Stomach smooth muscle (tissue), 2 donors: ENCODE measurements at regions not wholly inside any gene's neighbourhood (a gene's known extent, or its start where the extent isn't known, plus 50 kb on each side); places are given as distances from the start of the nearest gene placed in this dataset.

Experiments
- H3K27ac ChIP-seq: one replicate; pipeline ENCODE4 v1.7.0; 2013; ENCODE audit warnings: mild to moderate bottlenecking, low read length, inconsistent platforms
- H3K27me3 ChIP-seq, 2 donors: one replicate each; pipeline ENCODE4 v1.7.0; 2013; ENCODE audit warnings: low read length in 2 of 2; ENCODE audit not compliant: insufficient read depth in 2 of 2, control insufficient read depth in 1 of 2
- H3K36me3 ChIP-seq, 2 donors: one replicate each; pipeline ENCODE4 v1.7.0; 2013; ENCODE audit warnings: low read length in 2 of 2; ENCODE audit not compliant: control insufficient read depth in 2 of 2, insufficient read depth in 2 of 2
- H3K4me1 ChIP-seq: one replicate; pipeline ENCODE4 v1.7.0; 2013; ENCODE audit warnings: low read length; ENCODE audit not compliant: control insufficient read depth, insufficient read depth
- H3K4me3 ChIP-seq, 2 donors: one replicate each; pipeline ENCODE4 v1.7.0; 2013; ENCODE audit warnings: low read length in 2 of 2
- H3K9ac ChIP-seq, 2 donors: one replicate each; pipeline ENCODE4 v1.7.0; 2013; ENCODE audit warnings: low read length in 2 of 2, mild to moderate bottlenecking in 1 of 2
- H3K9me3 ChIP-seq, 2 donors: one replicate each; pipeline ENCODE4 v1.7.0; 2013; ENCODE audit warnings: low read length in 2 of 2; ENCODE audit not compliant: control insufficient read depth in 2 of 2
- donor health status: healthy.
- donor health status: Pancreatic carcinoma.

DNA sequence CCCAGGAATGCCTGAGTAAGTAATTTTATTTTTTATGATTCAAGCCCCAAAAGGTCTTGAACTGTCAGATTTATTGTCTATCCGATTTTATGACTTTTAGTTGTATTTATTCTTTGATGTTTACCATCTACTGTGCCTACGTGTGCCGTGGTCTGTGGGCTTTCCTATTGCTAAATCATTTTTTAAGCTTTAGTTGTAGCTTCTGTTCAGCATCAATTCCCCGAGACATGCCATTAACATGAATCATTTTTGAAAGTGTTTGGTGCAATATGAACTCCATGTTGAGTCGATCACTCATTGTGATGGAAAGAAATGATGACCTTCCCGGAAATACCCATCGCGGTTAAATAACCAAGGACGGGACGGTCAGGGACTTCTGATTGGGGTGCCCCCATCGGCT lies 268.7 kb upstream of the THRB start:
- Histone ChIP-seq H3K36me3 (no peaks in the 10 kb centered on the region), H3K9me3 (no peaks in the 10 kb centered on the region), H3K27me3 (no peaks in the 10 kb centered on the region), H3K4me1 (no peaks in the 10 kb centered on the region), H3K9ac (no peak overlapping the region), H3K27ac (no peak overlapping the region), H3K4me3 (no peak overlapping the region)

- Histone ChIP-seq H3K36me3 (no peaks in the 10 kb centered on the region), H3K4me1 (no peaks in the 10 kb centered on the region), H3K27me3 (no peaks in the 10 kb centered on the region), H3K27ac (no peak overlapping the region), H3K9ac (no peak overlapping the region), H3K9me3 (no peaks in the 10 kb centered on the region), H3K4me3 (no peak overlapping the region)
These were observed 269.7 kb upstream of the THRB start for GRCh38 chr3:24764236-24764915.

DNA sequence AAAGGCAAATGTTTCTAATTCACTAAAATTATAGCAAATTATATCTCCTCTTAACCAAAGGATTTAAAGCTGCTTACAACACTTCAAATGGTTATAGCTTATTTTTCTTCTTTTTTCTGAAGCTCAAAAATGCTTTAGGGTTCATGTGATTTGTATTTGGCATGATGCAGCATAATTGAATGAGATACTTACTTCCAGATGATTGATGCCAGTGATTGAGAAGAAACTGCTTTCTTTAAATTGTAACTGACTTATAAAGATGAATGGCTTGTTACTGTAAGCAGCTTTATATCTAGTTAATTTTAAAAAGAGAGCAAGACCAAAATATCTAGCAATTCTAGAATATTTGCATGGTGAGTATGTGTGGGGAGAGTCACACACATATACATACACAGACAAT lies 270.7 kb upstream of the THRB start:
- Histone ChIP-seq H3K4me1 (no peaks in the 10 kb centered on the region), H3K9me3 (no peaks in the 10 kb centered on the region), H3K4me3 (no peak overlapping the region), H3K9ac (no peak overlapping the region), H3K27ac (no peak overlapping the region), H3K27me3 (no peaks in the 10 kb centered on the region), H3K36me3 (no peaks in the 10 kb centered on the region)

DNA sequence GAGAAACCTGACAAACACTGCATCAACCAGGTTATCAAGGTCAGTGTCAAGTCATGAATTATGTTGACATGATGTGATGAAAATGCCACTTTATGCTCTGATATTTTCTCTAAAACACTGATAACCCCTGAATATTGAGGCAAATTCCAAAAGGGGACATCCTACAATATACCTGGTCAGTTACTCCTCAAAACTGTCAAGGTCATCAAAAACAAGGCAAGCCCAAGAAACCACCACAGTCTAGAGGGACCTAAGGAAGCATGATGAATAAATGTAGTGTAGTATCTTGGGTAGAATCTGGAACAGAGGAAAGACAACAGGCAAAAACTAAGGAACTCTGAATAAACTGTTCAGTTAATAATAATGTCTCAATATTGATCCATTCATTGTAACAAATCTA lies 275.3 kb upstream of the THRB start:
- Histone ChIP-seq H3K4me1 (no peaks in the 10 kb centered on the region), H3K27ac (no peak overlapping the region), H3K36me3 (no peaks in the 10 kb centered on the region), H3K27me3 (no peaks in the 10 kb centered on the region), H3K9ac (no peak overlapping the region), H3K4me3 (no peak overlapping the region), H3K9me3 (no peaks in the 10 kb centered on the region)

DNA sequence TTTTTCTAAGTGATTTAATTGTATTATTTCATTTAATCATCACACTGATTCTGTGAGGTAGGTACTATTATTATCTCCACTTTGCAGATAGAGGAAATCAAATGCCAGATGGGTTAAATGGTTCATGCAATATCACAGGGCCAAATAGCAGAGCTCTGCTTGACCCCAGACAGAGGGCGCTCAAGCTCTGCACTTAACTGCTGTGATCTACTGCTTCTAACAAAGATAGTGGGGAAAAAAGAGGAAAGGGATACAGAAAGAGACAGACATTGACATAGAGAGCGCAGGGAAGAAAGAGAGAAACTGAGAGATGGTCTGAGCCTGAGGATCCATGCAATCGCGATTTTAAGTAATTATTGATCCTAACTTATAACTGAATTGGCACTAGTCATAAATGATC lies 279.1 kb upstream of the THRB start:
- no peak overlapping the region for H3K4me3 ChIP-seq
- H3K27ac ChIP-seq = no peak overlapping the region
- no peaks in the 10 kb centered on the region for H3K27me3 ChIP-seq
- no peaks in the 10 kb centered on the region for H3K36me3 ChIP-seq
- no peak overlapping the region for H3K9ac ChIP-seq
- no peaks in the 10 kb centered on the region for H3K9me3 ChIP-seq
- no peaks in the 10 kb centered on the region for H3K4me1 ChIP-seq

DNA sequence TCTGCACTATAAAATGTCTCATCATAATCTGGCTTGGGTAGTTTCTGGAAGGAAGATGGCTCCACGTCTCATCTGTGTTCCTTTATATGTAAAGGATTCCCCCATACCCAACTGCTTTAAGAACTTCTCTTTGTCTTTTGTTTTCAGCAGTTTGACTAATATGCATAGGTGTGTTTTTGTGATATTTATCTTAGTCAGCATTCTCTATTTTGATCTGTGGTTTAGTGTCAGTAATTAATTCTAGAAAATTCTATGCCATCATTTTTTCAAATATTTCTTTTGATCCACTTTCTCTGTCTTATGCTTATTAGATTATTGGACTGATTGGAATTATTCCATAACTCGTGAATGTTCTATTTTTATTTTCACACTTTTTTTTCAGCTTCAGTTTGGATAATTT lies 286.3 kb upstream of the THRB start:
- no peaks in the 10 kb centered on the region for H3K36me3 ChIP-seq
- no peak overlapping the region for H3K4me3 ChIP-seq
- no peaks in the 10 kb centered on the region for H3K27me3 ChIP-seq
- H3K9ac ChIP-seq = no peak overlapping the region
- H3K27ac ChIP-seq = no peak overlapping the region
- H3K4me1 ChIP-seq = no peaks in the 10 kb centered on the region
- H3K9me3 ChIP-seq = peaks cover 4% of the 10 kb centered on the region in 2 donors

DNA sequence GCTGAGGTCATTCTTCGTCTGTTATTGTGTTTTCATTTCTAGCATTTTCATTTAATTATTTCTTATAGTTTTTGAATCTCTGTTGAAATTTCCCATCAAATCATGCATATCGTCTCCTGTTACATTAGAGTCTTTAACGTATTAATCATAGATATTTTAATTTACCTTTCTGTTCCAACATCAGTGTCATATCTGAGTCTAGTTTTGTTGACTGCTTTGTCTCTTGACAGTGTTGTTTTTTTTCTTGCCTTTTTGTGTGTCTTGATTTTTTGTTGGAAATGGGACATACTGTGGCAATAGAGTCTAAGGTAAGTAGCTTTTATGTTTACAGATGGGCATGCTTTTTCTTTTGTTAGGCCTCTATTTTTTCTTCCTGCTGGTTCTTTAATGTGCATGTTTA lies 286.8 kb upstream of the THRB start:
- H3K27ac ChIP-seq = no peak overlapping the region
- H3K4me1 ChIP-seq = no peaks in the 10 kb centered on the region
- H3K4me3 ChIP-seq = no peak overlapping the region
- H3K27me3 ChIP-seq = no peaks in the 10 kb centered on the region
- peaks cover 4% of the 10 kb centered on the region in 2 donors for H3K9me3 ChIP-seq
- H3K9ac ChIP-seq = no peak overlapping the region
- H3K36me3 ChIP-seq = no peaks in the 10 kb centered on the region

- Histone ChIP-seq H3K4me3 (no peak overlapping the region), H3K36me3 (no peaks in the 10 kb centered on the region), H3K9ac (no peak overlapping the region), H3K27me3 (no peaks in the 10 kb centered on the region), H3K27ac (no peak overlapping the region), H3K9me3 (no peaks in the 10 kb centered on the region), H3K4me1 (no peaks in the 10 kb centered on the region)
These were observed 299.2 kb upstream of the THRB start for GRCh38 chr3:24793896-24794295.

DNA sequence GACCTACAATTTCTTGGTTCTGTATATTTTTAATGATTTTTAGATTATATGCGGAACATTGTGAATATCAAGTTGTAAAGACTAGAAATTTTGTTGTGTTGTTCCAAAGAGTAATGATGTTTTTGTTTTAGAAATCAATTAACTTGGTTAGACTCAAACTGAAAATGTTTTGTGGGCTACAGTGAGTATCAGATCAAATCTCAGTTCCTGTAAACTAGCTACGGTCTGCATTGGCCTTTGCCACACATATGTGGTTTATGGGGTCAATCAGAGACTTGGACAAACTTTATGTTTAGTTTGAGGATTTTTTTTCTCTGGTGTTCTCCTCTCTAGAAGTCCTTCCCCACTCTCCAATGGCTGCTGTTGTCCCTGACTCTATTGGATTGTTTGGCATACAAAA lies 308.0 kb upstream of the THRB start:
- Histone ChIP-seq H3K4me3 (no peak overlapping the region), H3K9ac (no peak overlapping the region), H3K27me3 (no peaks in the 10 kb centered on the region), H3K9me3 (no peaks in the 10 kb centered on the region), H3K4me1 (no peaks in the 10 kb centered on the region), H3K36me3 (no peaks in the 10 kb centered on the region), H3K27ac (no peak overlapping the region)

DNA sequence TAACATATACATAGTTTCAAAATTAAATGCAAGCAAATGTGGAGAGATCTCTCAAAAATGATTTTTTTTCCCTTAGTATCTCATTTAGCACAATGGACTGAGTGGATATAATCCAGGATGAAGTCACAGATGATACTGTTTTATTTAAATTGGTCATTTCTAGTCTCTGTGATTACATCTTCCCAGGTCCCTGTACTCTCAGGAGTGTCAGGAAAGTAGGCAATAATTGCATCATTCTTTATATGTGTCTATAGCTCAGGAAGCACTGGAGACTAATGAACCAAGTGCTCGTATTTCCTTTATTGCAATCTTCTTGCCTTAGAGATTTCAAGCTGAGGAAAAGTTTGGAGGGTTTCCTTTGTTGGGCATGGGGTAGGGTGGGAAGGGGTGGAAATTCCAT lies 309.4 kb upstream of the THRB start:
- Histone ChIP-seq H3K9ac (no peak overlapping the region), H3K4me3 (no peak overlapping the region), H3K27ac (no peak overlapping the region), H3K27me3 (no peaks in the 10 kb centered on the region), H3K9me3 (no peaks in the 10 kb centered on the region), H3K36me3 (no peaks in the 10 kb centered on the region), H3K4me1 (no peaks in the 10 kb centered on the region)

- no peaks in the 10 kb centered on the region for H3K4me1 ChIP-seq
- no peak overlapping the region for H3K4me3 ChIP-seq
- no peaks in the 10 kb centered on the region for H3K27me3 ChIP-seq
- H3K27ac ChIP-seq = no peak overlapping the region
- no peak overlapping the region for H3K9ac ChIP-seq
- no peaks in the 10 kb centered on the region for H3K36me3 ChIP-seq
- no peaks in the 10 kb centered on the region for H3K9me3 ChIP-seq
These were observed 316.2 kb upstream of the THRB start for GRCh38 chr3:24810881-24811280.
